Sigmoid colon (tissue), 4 donors: ENCODE measurements at regions not wholly inside any gene's neighbourhood (a gene's known extent, or its start where the extent isn't known, plus 50 kb on each side); places are given as distances from the start of the nearest gene placed in this dataset.

Source experiments
- CTCF ChIP-seq, 4 experiments: fragments of 450-650 bp in 3 of 4; fragments of 200-600 bp in 1 of 4; IDR thresholded peaks; one replicate each; pipeline ENCODE4 v1.5.1; 2016 to 2019; ENCODE audit warnings: antibody characterized with exemption in 4 of 4, mild to moderate bottlenecking in 3 of 4, moderate library complexity in 2 of 4
- EP300 ChIP-seq, 4 donors: sonication (generic); formaldehyde crosslinking; IDR thresholded peaks; one replicate each; pipeline ENCODE4 v1.6.1; 2017; ENCODE audit warnings: antibody characterized with exemption in 4 of 4
- POLR2A ChIP-seq, 2 donors: fragments of 450-650 bp; IDR thresholded peaks; one replicate each; pipeline ENCODE4 v1.6.1; 2016; ENCODE audit warnings: antibody characterized with exemption in 2 of 2, mild to moderate bottlenecking in 2 of 2, moderate library complexity in 2 of 2
- POLR2AphosphoS5 ChIP-seq, 4 donors: sonication (generic); formaldehyde crosslinking; IDR thresholded peaks; one replicate each; pipeline ENCODE4 v1.6.1; 2017; ENCODE audit warnings: antibody characterized with exemption in 4 of 4

GRCh38 chr4:167943872-167944505 is 148.3 kb upstream of the ANXA10 start:
- TF ChIP-seq POLR2A (IDR thresholded peaks at IDR 0.05): no peak
- TF ChIP-seq CTCF (IDR thresholded peaks at IDR 0.05): no peak
- TF ChIP-seq POLR2AphosphoS5 (IDR thresholded peaks at IDR 0.05): no peak
- TF ChIP-seq EP300 (IDR thresholded peaks at IDR 0.05): no peak
